Ishikawa (cell line): ENCODE measurements at regions not wholly inside any gene's neighbourhood (a gene's known extent, or its start where the extent isn't known, plus 50 kb on each side); places are given as distances from the start of the nearest gene placed in this dataset.

Source experiments
- CEBPB ChIP-seq: IDR thresholded peaks from 2 replicates; pipeline ENCODE4 v1.6.1; 2012
- CREB1 ChIP-seq: IDR thresholded peaks from 2 replicates; pipeline ENCODE4 v1.6.1; 2012; ENCODE audit warnings: low read depth
- EGR1 ChIP-seq: IDR thresholded peaks from 2 replicates; pipeline ENCODE4 v1.6.1; 2012
- EP300 ChIP-seq: IDR thresholded peaks from 2 replicates; pipeline ENCODE4 v1.6.1; 2012; ENCODE audit warnings: borderline replicate concordance
- NFIC ChIP-seq: IDR thresholded peaks from 2 replicates; pipeline ENCODE4 v1.6.1; 2012
- RAD21 ChIP-seq: IDR thresholded peaks from 2 replicates; pipeline ENCODE4 v1.6.1; 2012; ENCODE audit warnings: low read depth
- REST ChIP-seq: IDR thresholded peaks from 2 replicates; pipeline ENCODE4 v1.6.1; 2012; ENCODE audit warnings: low read depth, mild to moderate bottlenecking
- TAF1 ChIP-seq: IDR thresholded peaks from 2 replicates; pipeline ENCODE4 v1.6.1; 2012; ENCODE audit warnings: low read depth, mild to moderate bottlenecking
- TCF12 ChIP-seq: IDR thresholded peaks from 2 replicates; pipeline ENCODE4 v1.6.1; 2012; ENCODE audit warnings: low read depth
- TEAD4 ChIP-seq: IDR thresholded peaks from 2 replicates; pipeline ENCODE4 v1.6.1; 2012
- YY1 ChIP-seq: IDR thresholded peaks from 2 replicates; pipeline ENCODE4 v1.6.1; 2012; ENCODE audit warnings: low read depth
- ZBTB7A ChIP-seq: IDR thresholded peaks from 2 replicates; pipeline ENCODE4 v1.6.1; 2012; ENCODE audit warnings: low read depth

GRCh38 chrX:4805502-4805901, 1092.1 kb upstream of the PRKX start:
- TF ChIP-seq TAF1 (no peak), TEAD4 (no peak), ZBTB7A (no peak), RAD21 (no peak), CEBPB (no peak), YY1 (no peak), CREB1 (no peak), REST (no peak), EP300 (no peak), TCF12 (no peak), NFIC (no peak), EGR1 (no peak)
